B cell (primary cell): ENCODE measurements at regions not wholly inside any gene's neighbourhood (a gene's known extent, or its start where the extent isn't known, plus 50 kb on each side); places are given as distances from the start of the nearest gene placed in this dataset.

Experiments
- ATAC-seq: fragments of 200-7000 bp; cut with Tn5 transposase; one replicate; pipeline ENCODE4 v1.10.0; 2021; ENCODE audit warnings: low read depth, mild to moderate bottlenecking, moderate number of reproducible peaks, moderate library complexity
- CTCF ChIA-PET: fragments of 350-600 bp; sonication (Branson Sonifier 250); formaldehyde crosslinking; loops from one replicate; lab custom pipeline; 2021; ENCODE audit warnings: antibody characterized with exemption, inconsistent platforms; lab: Charles Lee
- POLR2A ChIA-PET: fragments of 350-600 bp; sonication (Branson Sonifier 250); formaldehyde crosslinking; loops from one replicate; lab custom pipeline; 2021; ENCODE audit warnings: antibody characterized with exemption; lab: Charles Lee
- DNase-seq: peaks from one replicate; pipeline ENCODE4 v3.0.0; 2013
- H2AFZ ChIP-seq: 2 replicates; pipeline ENCODE4 v1.6.1; 2012; ENCODE audit warnings: mild to moderate bottlenecking, low read depth, low read length; ENCODE audit not compliant: insufficient read depth, poor library complexity, severe bottlenecking
- H3K27ac ChIP-seq, 2 donors: 1 replicate in 1 of 2; 2 replicates in 1 of 2; pipeline ENCODE4 v1.5.1; 2012 to 2013; ENCODE audit warnings: low read length in 2 of 2, mild to moderate bottlenecking in 2 of 2, moderate library complexity in 1 of 2
- H3K27me3 ChIP-seq, 4 experiments: fragments of 200-600 bp in 1 of 4; sonication (generic) in 1 of 4; replicated peaks in 1 of 4; 1 replicate in 2 of 4; 2 replicates in 2 of 4; pipeline versions ENCODE4 v1.6.1 to v1.7.0; 2013 to 2016; ENCODE audit warnings: low read length in 3 of 4, mild to moderate bottlenecking in 2 of 4, mixed read lengths in 1 of 4, moderate library complexity in 1 of 4; ENCODE audit not compliant: insufficient read depth in 4 of 4, control insufficient read depth in 3 of 4; ENCODE audit errors: control extremely low read depth in 1 of 4
- H3K36me3 ChIP-seq, 2 experiments: replicated peaks in 1 of 2; 1 replicate in 1 of 2; 2 replicates in 1 of 2; pipeline versions ENCODE4 v1.6.1 to v1.7.1; 2013; ENCODE audit warnings: low read length in 1 of 2; ENCODE audit not compliant: insufficient read depth in 2 of 2, control insufficient read depth in 1 of 2; ENCODE audit errors: control extremely low read depth in 1 of 2, extremely low read depth in 1 of 2
- H3K4me1 ChIP-seq, 2 donors: fragments of 200-600 bp in 1 of 2; sonication (generic) in 1 of 2; 1 replicate in 1 of 2; 2 replicates in 1 of 2; pipeline versions ENCODE4 v1.5.1 to v1.6.1; 2013 to 2017; ENCODE audit warnings: low read length in 2 of 2; ENCODE audit not compliant: control insufficient read depth in 2 of 2, insufficient read depth in 2 of 2
- H3K4me2 ChIP-seq: replicated peaks from 2 replicates; pipeline ENCODE3; 2012; ENCODE audit warnings: mild to moderate bottlenecking, low read depth, low read length; ENCODE audit not compliant: poor library complexity, severe bottlenecking
- H3K4me3 ChIP-seq, 5 experiments: fragments of 200-600 bp in 1 of 5; sonication (generic) in 1 of 5; 1 replicate in 3 of 5; 2 replicates in 2 of 5; pipeline versions ENCODE4 v1.5.1 to v1.7.0; 2011 to 2016; ENCODE audit warnings: low read length in 4 of 5, mild to moderate bottlenecking in 4 of 5, low read depth in 2 of 5, control low read depth in 1 of 5, moderate library complexity in 1 of 5; ENCODE audit not compliant: insufficient read depth in 1 of 5; ENCODE audit errors: control extremely low read depth in 1 of 5, extremely low read depth in 1 of 5
- H3K79me2 ChIP-seq: fragments of 200-600 bp; sonication (generic); one replicate; pipeline ENCODE4 v1.6.0; 2016; ENCODE audit warnings: low read length; ENCODE audit not compliant: control insufficient read depth, insufficient read depth
- H3K9ac ChIP-seq: fragments of 200-600 bp; sonication (generic); 2 replicates; pipeline ENCODE4 v1.6.1; 2017; ENCODE audit warnings: mild to moderate bottlenecking, low read length, moderate library complexity
- H3K9me3 ChIP-seq, 3 donors: one replicate each; pipeline versions ENCODE4 v1.6.1 to v1.7.1; 2013; ENCODE audit warnings: low read length in 2 of 3; ENCODE audit not compliant: control insufficient read depth in 2 of 3, insufficient read depth in 1 of 3; ENCODE audit errors: control extremely low read depth in 1 of 3
- H4K20me1 ChIP-seq: 2 replicates; pipeline ENCODE4 v1.6.0; 2012; ENCODE audit warnings: mild to moderate bottlenecking, low read length; ENCODE audit not compliant: insufficient read depth, control insufficient read depth, poor library complexity, severe bottlenecking
- H3K27ac Mint-ChIP-seq: one replicate; pipeline ENCODE4 v1.8.0; 2021; ENCODE audit warnings: mixed read lengths
- H3K27me3 Mint-ChIP-seq: one replicate; pipeline ENCODE4 v1.8.0; 2021; ENCODE audit warnings: mixed read lengths
- H3K4me1 Mint-ChIP-seq: one replicate; pipeline ENCODE4 v1.8.0; 2021; ENCODE audit warnings: mixed read lengths
- H3K4me3 Mint-ChIP-seq: one replicate; pipeline ENCODE4 v1.8.0; 2021; ENCODE audit warnings: mixed read lengths
- H3K9me3 Mint-ChIP-seq: one replicate; pipeline ENCODE4 v1.8.0; 2022; ENCODE audit warnings: mixed read lengths; ENCODE audit not compliant: insufficient read depth
- EZH2 ChIP-seq: IDR thresholded peaks from 2 replicates; pipeline ENCODE4 v1.6.1; 2012; ENCODE audit warnings: borderline replicate concordance, low read depth, mild to moderate bottlenecking, moderate library complexity, low read length; ENCODE audit not compliant: insufficient read depth, poor library complexity, severe bottlenecking
- WGBS: methylation state at CpG from one replicate; pipeline ENCODE4 v1.1.5; 2013; ENCODE audit warnings: missing lambda C conversion rate; ENCODE audit not compliant: insufficient coverage; 5-methylcytosine and 5-hydroxymethylcytosine counted together
- intact Hi-C: fragments of 100-400 bp; cut with micrococcal nuclease; formaldehyde crosslinking; loops from one replicate; pipeline ENCODE4 v1.10.0; 2022
- TF ChIP-seq, protein P1 (sequence below): fragments of 200-600 bp; IDR thresholded peaks from one replicate; pipeline ENCODE4 v1.8.0; 2022; ENCODE audit warnings: antibody characterized with exemption, mild to moderate bottlenecking

DNA sequence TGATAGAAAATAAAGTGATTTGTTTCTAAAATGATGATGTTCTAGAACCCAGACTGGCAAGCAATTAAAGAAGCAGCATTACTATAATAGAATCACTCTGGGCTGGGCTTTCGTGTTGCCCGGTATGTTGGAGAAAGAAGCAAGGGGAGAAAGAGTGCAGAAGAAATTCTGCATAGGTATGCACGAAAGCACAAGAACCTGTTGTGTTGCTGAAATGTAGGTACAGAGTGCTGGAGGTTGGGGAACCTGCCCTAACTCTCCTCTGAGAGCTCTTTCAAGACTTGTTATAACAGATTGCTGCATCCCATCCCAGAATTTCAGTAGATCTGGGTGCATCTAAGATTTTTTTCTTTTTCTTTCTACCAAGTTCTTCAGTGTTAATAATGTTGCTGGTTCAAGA, 95.7 kb upstream of the DACH1 start:
- Histone ChIP-seq H3K4me1 (no peaks in the 10 kb centered on the region), H3K79me2 (no peaks in the 10 kb centered on the region), H3K27ac (no peak overlapping the region), H3K27me3 (no peaks in the 10 kb centered on the region), H3K9me3 (peaks cover 0 to 1% (median 0%) of the 10 kb centered on the region in 3 donors), H3K9ac (no peak overlapping the region), H3K36me3 (no peaks in the 10 kb centered on the region), H3K4me2 (no peak overlapping the region), H4K20me1 (no peaks in the 10 kb centered on the region), H2AFZ (no peak overlapping the region), H3K4me3 (no peak overlapping the region)
- intact Hi-C loops, result no loop called here
- POLR2A ChIA-PET, result no interaction called here
- CTCF ChIA-PET, result no interaction called here
- no peak for TF ChIP-seq EZH2
- TF ChIP-seq, protein P1, sequence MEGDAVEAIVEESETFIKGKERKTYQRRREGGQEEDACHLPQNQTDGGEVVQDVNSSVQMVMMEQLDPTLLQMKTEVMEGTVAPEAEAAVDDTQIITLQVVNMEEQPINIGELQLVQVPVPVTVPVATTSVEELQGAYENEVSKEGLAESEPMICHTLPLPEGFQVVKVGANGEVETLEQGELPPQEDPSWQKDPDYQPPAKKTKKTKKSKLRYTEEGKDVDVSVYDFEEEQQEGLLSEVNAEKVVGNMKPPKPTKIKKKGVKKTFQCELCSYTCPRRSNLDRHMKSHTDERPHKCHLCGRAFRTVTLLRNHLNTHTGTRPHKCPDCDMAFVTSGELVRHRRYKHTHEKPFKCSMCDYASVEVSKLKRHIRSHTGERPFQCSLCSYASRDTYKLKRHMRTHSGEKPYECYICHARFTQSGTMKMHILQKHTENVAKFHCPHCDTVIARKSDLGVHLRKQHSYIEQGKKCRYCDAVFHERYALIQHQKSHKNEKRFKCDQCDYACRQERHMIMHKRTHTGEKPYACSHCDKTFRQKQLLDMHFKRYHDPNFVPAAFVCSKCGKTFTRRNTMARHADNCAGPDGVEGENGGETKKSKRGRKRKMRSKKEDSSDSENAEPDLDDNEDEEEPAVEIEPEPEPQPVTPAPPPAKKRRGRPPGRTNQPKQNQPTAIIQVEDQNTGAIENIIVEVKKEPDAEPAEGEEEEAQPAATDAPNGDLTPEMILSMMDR, result no peak
- H3K4me3 Mint-ChIP-seq, result no peak overlapping the region
- ATAC-seq, result no peak
- WGBS, result 100% methylated on average over 1 of the region's 3 CpGs
- no peaks in the 10 kb centered on the region for H3K9me3 Mint-ChIP-seq
- no peak overlapping the region for H3K27ac Mint-ChIP-seq
- DNase-seq, result no peak
- H3K27me3 Mint-ChIP-seq, result no peaks in the 10 kb centered on the region
- peaks cover 2% of the 10 kb centered on the region for H3K4me1 Mint-ChIP-seq

DNA sequence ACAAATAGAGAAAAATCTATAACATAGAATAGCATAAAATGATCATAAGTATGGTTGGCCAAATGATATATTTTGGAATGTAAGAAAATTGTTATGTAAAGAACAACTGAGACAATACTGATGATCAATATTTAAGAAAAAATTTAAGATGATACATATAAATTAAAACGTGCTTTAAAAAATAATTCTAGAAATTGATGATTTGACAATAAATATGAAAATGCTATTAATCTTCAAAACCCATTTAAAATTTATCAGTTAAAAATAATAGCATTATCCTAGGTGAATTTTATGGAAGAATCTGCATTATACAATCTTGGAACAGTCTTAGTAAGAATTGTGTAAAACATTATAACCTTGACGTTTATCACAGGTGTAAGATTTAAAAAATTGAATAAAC, 95.1 kb upstream of the DACH1 start:
- no peak overlapping the region for H3K4me3 Mint-ChIP-seq
- ChIA-PET CTCF (no interaction called here), POLR2A (no interaction called here)
- no peak for ATAC-seq
- no peaks in the 10 kb centered on the region for H4K20me1 ChIP-seq
- H3K79me2 ChIP-seq, result no peaks in the 10 kb centered on the region
- no CpG with 5 or more reads among the region's 2 CpGs for WGBS
- H3K27me3 ChIP-seq, result no peaks in the 10 kb centered on the region
- no peaks in the 10 kb centered on the region for H3K9me3 Mint-ChIP-seq
- H3K4me1 Mint-ChIP-seq, result peaks cover 2% of the 10 kb centered on the region
- no peak overlapping the region for H3K27ac ChIP-seq
- no peaks in the 10 kb centered on the region for H3K4me1 ChIP-seq
- intact Hi-C loops, result no loop called here
- no peak overlapping the region for H3K27ac Mint-ChIP-seq
- no peak for TF ChIP-seq EZH2
- TF ChIP-seq, protein P1, result no peak
- H2AFZ ChIP-seq, result no peak overlapping the region
- no peak for DNase-seq
- no peaks in the 10 kb centered on the region for H3K36me3 ChIP-seq
- H3K4me3 ChIP-seq, result no peak overlapping the region
- no peak overlapping the region for H3K4me2 ChIP-seq
- H3K27me3 Mint-ChIP-seq, result no peaks in the 10 kb centered on the region
- H3K9me3 ChIP-seq, result peaks cover 0 to 1% (median 0%) of the 10 kb centered on the region in 3 donors
- no peak overlapping the region for H3K9ac ChIP-seq
